Thyroid gland (tissue), 4 donors: ENCODE measurements at regions not wholly inside any gene's neighbourhood (a gene's known extent, or its start where the extent isn't known, plus 50 kb on each side); places are given as distances from the start of the nearest gene placed in this dataset.

Experiments
- DNase-seq, 2 donors: peaks; one replicate each; pipeline ENCODE4 v3.0.0-alpha.2; 2019
- H3K27ac ChIP-seq, 3 donors: fragments of 200-600 bp; sonication (generic); 1 replicate in 2 of 3; 2 replicates in 1 of 3; pipeline ENCODE4 v1.5.1; 2016 to 2019; ENCODE audit warnings: mild to moderate bottlenecking in 1 of 3, moderate library complexity in 1 of 3
- H3K27me3 ChIP-seq: fragments of 200-600 bp; sonication (generic); one replicate; pipeline ENCODE4 v1.5.1; 2019
- H3K36me3 ChIP-seq, 2 donors: fragments of 200-600 bp; sonication (generic); one replicate each; pipeline ENCODE4 v1.5.1; 2016 to 2019
- H3K4me1 ChIP-seq, 2 donors: fragments of 200-600 bp; sonication (generic); one replicate each; pipeline ENCODE4 v1.5.1; 2017 to 2019
- H3K4me3 ChIP-seq, 3 donors: fragments of 200-600 bp; sonication (generic); replicated peaks in 1 of 3; 1 replicate in 2 of 3; 2 replicates in 1 of 3; pipeline ENCODE4 v1.5.1; 2016; ENCODE audit warnings: mild to moderate bottlenecking in 1 of 3
- H3K9me3 ChIP-seq: fragments of 200-600 bp; sonication (generic); one replicate; pipeline ENCODE4 v1.5.1; 2017
- CTCF ChIP-seq, 6 experiments: fragments of 200-600 bp in 3 of 6; fragments of 450-650 bp in 3 of 6; sonication (generic) in 3 of 6; IDR thresholded peaks; one replicate each; pipeline ENCODE4 v1.5.1; 2016 to 2019; ENCODE audit warnings: antibody characterized with exemption in 6 of 6, mild to moderate bottlenecking in 2 of 6, inconsistent platforms in 1 of 6, moderate library complexity in 1 of 6
- POLR2A ChIP-seq, 2 donors: fragments of 450-650 bp; IDR thresholded peaks; one replicate each; pipeline ENCODE4 v1.6.1; 2017; ENCODE audit warnings: antibody characterized with exemption in 2 of 2, mild to moderate bottlenecking in 2 of 2, moderate library complexity in 1 of 2
- WGBS, 2 donors: methylation state at CpG; one replicate each; pipeline ENCODE4 v1.1.5; 2017; 5-methylcytosine and 5-hydroxymethylcytosine counted together
- intact Hi-C: fragments of 100-400 bp; cut with DNase I; formaldehyde crosslinking; loops from one replicate; pipeline ENCODE4 v1.15.1; 2023

DNA sequence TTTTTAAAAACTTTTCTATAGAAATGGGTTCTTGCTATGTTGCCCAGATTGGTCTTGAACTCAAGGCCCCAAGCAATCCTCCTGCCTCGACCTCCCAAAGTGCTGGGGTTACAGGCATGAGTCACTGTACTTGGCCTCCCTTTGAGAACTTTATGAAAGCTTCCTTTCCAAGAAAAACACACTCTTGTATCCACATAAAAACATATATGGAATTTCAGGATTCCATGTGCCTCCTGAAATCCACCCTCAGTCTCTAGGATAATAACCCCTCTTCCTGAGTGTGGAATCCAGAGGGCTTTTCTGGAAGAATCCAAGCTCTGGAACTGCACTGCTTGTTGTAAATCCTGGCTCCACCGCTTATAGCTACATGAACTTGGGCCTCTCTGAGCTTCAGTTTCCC lies 53.2 kb upstream of the MRTFB start:
- peaks cover 39 to 49% of the 10 kb centered on the region in 2 donors for H3K4me1 ChIP-seq
- H3K36me3 ChIP-seq = no peaks in the 10 kb centered on the region
- peak overlapping the region in 2 of 3 donors; percentile 27 to 82 for H3K27ac ChIP-seq
- intact Hi-C loops = no loop called here
- H3K4me3 ChIP-seq = no peak overlapping the region
- H3K27me3 ChIP-seq = no peaks in the 10 kb centered on the region
- DNase-seq = no peak
- WGBS, 2 donors = 78 to 89% methylated on average over 2 of the region's 2 CpGs
- no peak for TF ChIP-seq CTCF (IDR thresholded peaks at IDR 0.05)
- no peaks in the 10 kb centered on the region for H3K9me3 ChIP-seq

DNA sequence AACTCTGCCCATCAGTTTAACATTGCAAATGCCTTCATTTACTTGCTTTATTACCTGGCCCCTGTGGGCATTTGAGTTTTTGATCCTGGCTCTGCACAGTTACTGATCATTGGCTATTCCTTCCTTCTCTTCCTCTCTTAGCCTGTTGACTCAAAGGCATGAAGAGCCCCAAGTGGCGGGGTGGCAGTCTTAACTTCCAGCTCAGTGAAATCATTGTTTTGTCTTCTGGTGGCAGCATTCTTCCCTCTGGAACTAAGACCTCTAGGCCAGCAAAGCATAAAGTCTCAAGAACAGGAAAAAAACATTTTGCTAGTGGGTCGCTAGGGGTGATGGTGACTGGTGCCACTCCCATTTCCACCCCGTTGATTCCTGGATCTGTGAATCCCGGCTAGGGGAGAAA lies 52.3 kb upstream of the MRTFB start:
- no peaks in the 10 kb centered on the region for H3K9me3 ChIP-seq
- H3K4me3 ChIP-seq = no peak overlapping the region
- no peaks in the 10 kb centered on the region for H3K36me3 ChIP-seq
- H3K27ac ChIP-seq = peak overlapping the region in 2 of 3 donors; percentile 27 to 82
- H3K27me3 ChIP-seq = no peaks in the 10 kb centered on the region
- peak; percentile 62 to 66 for DNase-seq
- peaks cover 32 to 42% of the 10 kb centered on the region in 2 donors for H3K4me1 ChIP-seq
- intact Hi-C loops = no loop called here
- WGBS, 2 donors = 20 to 37% methylated on average over 4 of the region's 4 CpGs
- peak in 3 of 6 experiments; percentile 22 to 38 (median 27) for TF ChIP-seq CTCF (IDR thresholded peaks at IDR 0.05)
- TF ChIP-seq POLR2A (IDR thresholded peaks at IDR 0.05) = peak in 1 of 2 donors; percentile 7

DNA sequence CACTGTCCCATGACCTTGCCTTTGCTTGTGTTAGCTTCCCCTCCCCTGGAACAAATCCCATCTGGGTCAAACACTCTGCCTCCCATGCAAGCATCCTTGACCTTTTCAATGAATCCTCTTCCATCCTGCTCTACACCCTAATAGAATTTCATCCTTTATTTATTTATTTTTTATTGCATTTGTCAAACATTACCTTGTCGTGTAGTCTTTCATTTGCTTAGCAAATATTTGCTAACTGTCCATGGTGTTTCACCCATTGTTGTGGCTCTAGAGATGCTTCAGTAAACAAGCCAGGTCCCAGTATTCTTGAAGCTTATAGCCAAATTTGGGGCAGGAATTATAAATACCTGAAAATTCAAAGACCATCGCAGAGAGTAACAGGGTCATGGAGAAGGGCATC lies 51.0 kb upstream of the MRTFB start:
- DNase-seq = no peak
- Histone ChIP-seq H3K4me3 (no peak overlapping the region), H3K27ac (no peak overlapping the region), H3K36me3 (no peaks in the 10 kb centered on the region), H3K27me3 (no peaks in the 10 kb centered on the region), H3K4me1 (peaks cover 21 to 34% of the 10 kb centered on the region in 2 donors), H3K9me3 (no peaks in the 10 kb centered on the region)
- no peak for TF ChIP-seq CTCF (IDR thresholded peaks at IDR 0.05)
- TF ChIP-seq POLR2A (IDR thresholded peaks at IDR 0.05) = no peak
- intact Hi-C loops = no loop called here
- WGBS, 2 donors = 78 to 90% methylated on average over 2 of the region's 2 CpGs
